Testis (tissue), 2 donors: ENCODE measurements at regions not wholly inside any gene's neighbourhood (a gene's known extent, or its start where the extent isn't known, plus 50 kb on each side); places are given as distances from the start of the nearest gene placed in this dataset.

ENCODE experiments used
- CTCF ChIP-seq, 3 experiments: fragments of 450-650 bp in 2 of 3; fragments of 200-600 bp in 1 of 3; sonication (generic) in 1 of 3; IDR thresholded peaks; one replicate each; pipeline ENCODE4 v1.5.1; 2016 to 2019; ENCODE audit warnings: antibody characterized with exemption in 3 of 3, mild to moderate bottlenecking in 2 of 3, moderate library complexity in 1 of 3
- POLR2A ChIP-seq: fragments of 450-650 bp; IDR thresholded peaks from one replicate; pipeline ENCODE4 v1.6.1; 2017; ENCODE audit warnings: antibody characterized with exemption, mild to moderate bottlenecking, moderate library complexity

GRCh38 chr1:208741296-208741695 is 497.1 kb upstream of the PLXNA2 start:
- TF ChIP-seq POLR2A (no peak), CTCF (IDR thresholded peaks at IDR 0.05) (no peak)
